Kidney epithelial cell (primary cell): ENCODE measurements at regions not wholly inside any gene's neighbourhood (a gene's known extent, or its start where the extent isn't known, plus 50 kb on each side); places are given as distances from the start of the nearest gene placed in this dataset.

ENCODE experiments used
- DNase-seq: peaks from one replicate; pipeline ENCODE4 v3.0.0-alpha.2; 2010; ENCODE audit warnings: low read depth
- H3K27me3 ChIP-seq: 2 replicates; pipeline ENCODE4 v1.6.0; 2011; ENCODE audit warnings: low read length; ENCODE audit not compliant: control insufficient read depth, insufficient read depth
- H3K36me3 ChIP-seq: 2 replicates; pipeline ENCODE4 v1.5.1; 2011; ENCODE audit warnings: low read length; ENCODE audit not compliant: control insufficient read depth, insufficient read depth
- H3K4me3 ChIP-seq: 2 replicates; pipeline ENCODE4 v1.5.1; 2011; ENCODE audit warnings: low read depth, mild to moderate bottlenecking, control low read depth, low read length
- CTCF ChIP-seq: IDR thresholded peaks from 2 replicates; pipeline ENCODE4 v1.5.1; 2011; ENCODE audit warnings: mild to moderate bottlenecking, moderate library complexity, low read length, control low read depth, inconsistent platforms; ENCODE audit not compliant: insufficient read depth, poor library complexity, severe bottlenecking

- no peak for DNase-seq
- Histone ChIP-seq H3K27me3 (no peaks in the 10 kb centered on the region), H3K4me3 (no peak overlapping the region), H3K36me3 (no peaks in the 10 kb centered on the region)
- no peak for TF ChIP-seq CTCF
Observed at GRCh38 chr13:86109107-86109506, 309.9 kb upstream of the SLITRK6 start.

GRCh38 chr13:86108334-86108733 is 309.1 kb upstream of the SLITRK6 start:
- TF ChIP-seq CTCF, result no peak

GRCh38 chr13:86098511-86098910 is 299.3 kb upstream of the SLITRK6 start:
- no peak for TF ChIP-seq CTCF
- no peak overlapping the region for H3K4me3 ChIP-seq
- no peaks in the 10 kb centered on the region for H3K36me3 ChIP-seq
- DNase-seq, result no peak
- no peaks in the 10 kb centered on the region for H3K27me3 ChIP-seq

More at GRCh38 chr13:86108334-86108733, 309.1 kb upstream of the SLITRK6 start:
- no peak overlapping the region for H3K4me3 ChIP-seq
- H3K36me3 ChIP-seq, result no peaks in the 10 kb centered on the region
- no peaks in the 10 kb centered on the region for H3K27me3 ChIP-seq
- DNase-seq, result no peak

GRCh38 chr13:86095351-86095750 is 296.1 kb upstream of the SLITRK6 start:
- Histone ChIP-seq H3K27me3 (no peaks in the 10 kb centered on the region), H3K4me3 (no peak overlapping the region), H3K36me3 (no peaks in the 10 kb centered on the region)
- no peak for DNase-seq
- TF ChIP-seq CTCF, result no peak

GRCh38 chr13:86090181-86090580 is 291.0 kb upstream of the SLITRK6 start:
- TF ChIP-seq CTCF, result no peak
- H3K27me3 ChIP-seq, result no peaks in the 10 kb centered on the region
- H3K4me3 ChIP-seq, result no peak overlapping the region
- no peaks in the 10 kb centered on the region for H3K36me3 ChIP-seq
- no peak for DNase-seq

- no peaks in the 10 kb centered on the region for H3K27me3 ChIP-seq
- H3K36me3 ChIP-seq, result no peaks in the 10 kb centered on the region
- DNase-seq, result no peak
- no peak overlapping the region for H3K4me3 ChIP-seq
- TF ChIP-seq CTCF, result no peak
Observed at GRCh38 chr13:86087244-86087643, 288.0 kb upstream of the SLITRK6 start.
